Esophagus mucosa (tissue), 1 donor: ENCODE measurements at regions not wholly inside any gene's neighbourhood (a gene's known extent, or its start where the extent isn't known, plus 50 kb on each side); places are given as distances from the start of the nearest gene placed in this dataset.
A peak's percentile ranks its signal among the peaks of the same experiment; 100 is the strongest.
"Not testable (repeated sequence)": the region's sequence is repeated elsewhere in the genome, so short reads cannot be mapped to it uniquely, and the experiment has no call there.

Experiments
- ATAC-seq: fragments of 200-7000 bp; cut with Tn5 transposase; one replicate; pipeline ENCODE4 v1.9.1; 2020
- donor health status: DM: yes; HTN: yes; CAD: no.

DNA sequence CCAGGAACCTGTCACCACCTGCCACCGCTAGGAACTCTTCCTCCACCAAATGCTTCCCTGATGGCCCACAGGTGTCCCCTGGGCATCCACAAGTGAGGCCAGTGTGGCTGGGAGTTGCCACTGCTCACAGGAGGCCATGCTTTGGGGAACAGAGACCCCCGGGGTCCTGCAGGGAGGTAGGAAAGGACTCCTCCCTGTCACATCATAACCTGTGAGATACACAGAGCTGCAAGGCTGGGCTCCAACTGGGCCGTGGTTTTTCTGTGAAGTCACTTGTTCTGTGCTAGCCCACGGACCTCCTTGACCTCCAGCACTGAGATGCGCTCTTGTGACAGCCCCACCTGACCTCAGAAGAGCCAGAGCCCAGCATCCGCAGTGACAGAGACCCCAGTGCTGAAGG, 311.2 kb downstream of the C16orf95 start:
- ATAC-seq, result no peak

DNA sequence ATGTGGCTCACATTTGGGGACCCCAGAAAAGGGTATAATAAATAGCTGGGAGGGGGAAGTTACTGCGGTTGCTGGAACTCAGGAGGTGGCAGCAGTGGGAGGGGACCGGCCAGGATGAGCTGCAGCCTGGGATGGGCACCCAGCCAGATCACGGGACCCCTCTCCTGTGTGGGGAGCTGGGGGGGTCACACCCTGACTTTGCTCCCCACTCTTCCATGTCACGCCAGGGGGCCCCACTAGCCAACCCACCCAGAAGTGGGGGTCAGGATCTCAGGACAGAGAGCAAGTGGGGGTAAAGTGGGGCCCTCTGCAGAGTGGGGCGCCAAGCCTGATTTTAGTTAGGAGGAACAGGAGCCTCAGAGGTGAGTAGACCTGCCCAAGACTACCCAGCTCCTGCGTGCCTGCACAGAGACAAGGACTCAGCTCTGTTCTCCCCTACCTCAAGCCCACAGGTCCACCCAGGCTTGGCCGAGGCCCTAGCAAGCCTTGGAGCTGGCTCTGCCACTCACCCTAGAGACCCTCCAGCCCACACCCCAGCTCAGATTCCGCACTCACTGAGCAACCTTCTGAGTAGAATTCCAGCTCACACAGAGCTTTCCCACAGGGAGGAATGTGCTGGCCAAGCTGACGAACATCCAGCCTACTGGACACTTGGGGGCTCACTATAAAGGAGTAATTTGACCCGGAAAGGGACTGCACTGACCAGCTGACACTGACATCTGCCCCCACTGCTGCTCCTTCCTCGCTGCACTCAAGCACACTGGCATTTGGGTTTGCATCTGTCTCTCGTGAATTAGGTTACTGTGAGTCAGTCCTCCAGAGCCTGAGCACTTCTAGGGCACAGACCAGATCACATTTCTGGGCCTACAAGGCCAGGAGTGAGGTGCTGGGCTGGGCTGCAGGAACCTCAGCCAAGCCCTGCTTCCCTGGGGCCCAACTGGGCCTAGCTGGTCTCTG, 310.1 kb downstream of the C16orf95 start:
- ATAC-seq, result no peak

DNA sequence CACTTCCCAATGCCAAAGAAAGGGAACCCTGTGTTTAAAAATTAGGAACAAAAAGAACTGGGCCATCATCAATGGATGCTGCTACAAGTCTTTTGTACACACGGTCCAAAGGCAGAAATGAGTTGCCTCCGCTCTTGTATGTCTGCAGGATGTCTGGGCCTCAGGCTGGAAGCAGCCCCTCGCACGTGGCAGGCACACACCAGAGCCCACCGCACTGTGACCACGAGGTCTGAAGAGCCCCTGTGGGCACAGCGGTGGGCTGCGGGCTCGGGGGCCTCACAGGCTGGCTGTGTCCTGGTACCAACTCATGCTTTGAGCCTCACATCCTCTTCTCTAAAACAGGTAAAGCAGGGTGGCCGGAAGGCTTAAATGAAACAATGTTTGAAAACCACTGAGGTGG, 309.3 kb downstream of the C16orf95 start:
- ATAC-seq, result no peak

DNA sequence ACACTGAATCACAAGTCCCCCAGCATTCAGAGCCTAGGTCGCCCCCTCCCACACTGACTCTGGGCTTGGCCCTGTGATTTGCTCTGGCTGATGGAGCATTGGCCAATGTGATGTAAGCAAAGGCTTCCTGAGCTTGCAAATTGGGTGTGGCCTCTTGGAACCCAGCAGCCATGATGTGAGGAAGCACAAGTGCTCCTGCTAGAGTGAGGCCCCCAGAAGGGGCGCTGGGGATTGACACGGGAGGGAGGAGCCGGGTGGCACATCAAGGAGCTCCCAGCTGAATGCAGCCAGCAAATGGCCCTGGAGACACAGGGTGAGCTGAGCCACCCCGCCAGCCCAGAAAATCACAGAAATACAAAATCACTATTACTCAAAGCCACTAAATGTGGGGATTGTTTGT, 308.5 kb downstream of the C16orf95 start:
- no peak for ATAC-seq

DNA sequence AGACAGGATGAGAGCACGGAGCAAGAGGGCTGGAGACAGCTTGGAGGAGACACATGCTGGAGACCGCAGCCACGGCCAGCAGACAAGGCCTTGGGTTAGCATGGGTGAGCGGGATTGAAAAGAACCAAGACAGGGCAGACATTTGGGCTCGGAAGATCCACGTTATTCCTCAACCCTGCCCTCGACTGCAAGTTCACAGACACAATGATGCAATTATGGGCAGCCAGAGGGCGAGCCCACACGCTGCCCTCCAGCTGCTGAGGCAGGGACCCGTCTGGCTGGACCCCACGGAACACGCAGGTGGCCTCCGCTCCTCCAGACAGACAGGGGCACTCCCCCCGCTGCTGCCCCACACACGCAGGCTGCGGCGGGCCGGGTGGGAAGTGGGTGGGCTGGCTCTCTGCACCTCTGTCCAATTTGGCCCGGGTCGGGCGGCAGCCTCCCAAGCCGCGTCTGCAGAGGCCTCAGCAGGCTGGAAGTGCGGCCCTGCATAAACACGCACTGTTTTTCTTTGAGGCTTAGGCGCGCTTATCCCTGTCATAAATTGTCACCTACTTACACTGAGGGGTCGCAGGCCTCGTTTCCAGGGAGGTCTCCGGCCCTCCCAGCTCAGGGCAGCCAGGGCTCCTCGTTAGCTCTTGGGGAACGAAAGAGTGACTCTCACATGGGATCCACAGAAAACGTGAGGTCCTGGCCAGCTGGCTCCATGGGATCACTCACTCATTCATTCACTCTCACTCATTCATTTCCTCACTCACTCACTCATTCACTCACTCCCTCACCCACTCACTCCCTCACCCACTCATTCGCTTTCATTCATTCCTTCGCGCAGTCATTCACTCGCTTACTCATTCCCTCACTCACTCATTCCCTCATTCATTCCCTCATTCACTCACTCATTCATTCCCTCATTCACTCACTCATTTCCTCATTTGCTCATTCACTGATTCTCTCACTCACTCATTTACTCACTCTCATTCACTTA, 303.9 kb downstream of the C16orf95 start:
- ATAC-seq, result no peak

DNA sequence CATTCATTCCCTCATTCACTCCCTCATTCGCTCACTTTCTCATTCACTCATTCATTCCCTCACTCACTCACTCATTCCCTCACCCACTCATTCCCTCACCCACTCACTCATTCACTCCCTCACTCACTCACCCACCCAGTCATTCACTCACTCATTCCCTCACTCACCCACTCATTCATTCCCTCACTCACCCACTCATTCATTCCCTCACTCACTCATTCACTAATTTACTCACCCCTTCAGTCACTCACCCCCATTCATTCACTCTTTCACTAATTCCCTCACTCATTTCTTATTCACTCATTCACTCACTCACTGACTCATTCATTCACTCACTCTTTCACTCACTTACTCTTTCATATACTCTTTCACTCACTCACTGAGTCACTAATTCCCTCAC, 303.1 kb downstream of the C16orf95 start:
- no peak for ATAC-seq

DNA sequence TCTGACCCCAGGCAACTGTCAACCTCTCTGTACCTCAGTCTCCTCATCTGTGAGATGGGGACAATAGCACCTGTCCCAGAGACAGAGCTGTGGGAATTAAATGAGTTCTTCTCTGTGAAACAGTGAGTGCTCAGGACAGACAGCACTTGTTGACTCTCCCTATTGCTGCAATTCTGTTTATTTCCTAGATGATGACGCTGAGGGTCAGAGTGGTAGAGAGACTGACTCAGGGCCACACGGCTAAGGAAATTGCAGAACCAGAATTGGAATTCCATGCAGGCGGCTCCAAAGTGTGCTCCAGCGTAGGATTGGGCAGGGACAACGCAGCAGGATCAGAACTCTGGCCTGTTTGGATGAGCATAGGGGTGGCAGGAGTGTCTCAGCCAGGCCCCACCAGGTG, 302.2 kb downstream of the C16orf95 start:
- ATAC-seq, result no peak

DNA sequence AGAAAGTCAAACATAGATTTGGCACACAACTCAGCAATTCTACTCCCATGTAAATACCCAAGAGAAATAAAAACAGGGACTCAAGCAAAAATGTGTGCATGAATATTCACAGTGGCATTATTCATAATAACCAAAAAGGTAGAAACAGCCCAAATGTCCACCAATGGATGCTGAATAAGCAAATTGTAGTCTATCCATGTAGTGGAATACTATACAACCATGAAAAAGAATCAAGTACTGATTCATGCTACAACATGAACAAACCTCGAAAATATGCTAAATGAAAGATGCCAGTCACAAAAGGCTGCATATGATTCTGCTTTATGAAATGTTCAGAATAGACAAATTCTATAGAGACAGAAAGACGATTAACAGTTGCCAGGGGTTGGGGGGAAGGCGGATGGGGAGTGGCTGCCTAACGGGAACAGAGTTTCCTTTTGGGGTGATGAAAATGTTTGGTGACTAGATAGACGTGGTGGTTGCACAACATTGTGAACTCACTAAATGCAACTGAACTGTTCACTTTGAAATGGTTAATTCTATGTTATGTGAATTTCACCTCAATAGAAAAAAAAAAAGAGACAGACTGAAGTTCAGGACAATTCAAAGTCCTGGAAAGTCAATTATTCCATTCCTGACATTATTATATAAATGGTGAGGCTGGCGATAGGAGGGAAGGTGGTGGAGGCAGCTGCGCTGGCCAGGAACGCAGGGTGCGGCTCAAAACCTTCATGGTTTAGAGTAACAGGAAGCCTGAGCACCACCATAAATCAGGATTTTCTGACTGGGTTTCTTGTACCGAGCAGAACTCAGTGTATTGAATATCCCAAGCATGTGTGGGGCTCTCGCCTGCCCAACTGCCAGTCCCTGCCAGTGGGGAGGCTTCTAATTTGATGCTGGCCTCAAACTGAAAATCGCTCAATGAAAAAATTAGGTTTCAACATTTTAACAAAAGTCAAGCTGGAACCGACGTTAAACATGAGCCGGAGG, 300.9 kb downstream of the C16orf95 start:
- ATAC-seq, result no peak

DNA sequence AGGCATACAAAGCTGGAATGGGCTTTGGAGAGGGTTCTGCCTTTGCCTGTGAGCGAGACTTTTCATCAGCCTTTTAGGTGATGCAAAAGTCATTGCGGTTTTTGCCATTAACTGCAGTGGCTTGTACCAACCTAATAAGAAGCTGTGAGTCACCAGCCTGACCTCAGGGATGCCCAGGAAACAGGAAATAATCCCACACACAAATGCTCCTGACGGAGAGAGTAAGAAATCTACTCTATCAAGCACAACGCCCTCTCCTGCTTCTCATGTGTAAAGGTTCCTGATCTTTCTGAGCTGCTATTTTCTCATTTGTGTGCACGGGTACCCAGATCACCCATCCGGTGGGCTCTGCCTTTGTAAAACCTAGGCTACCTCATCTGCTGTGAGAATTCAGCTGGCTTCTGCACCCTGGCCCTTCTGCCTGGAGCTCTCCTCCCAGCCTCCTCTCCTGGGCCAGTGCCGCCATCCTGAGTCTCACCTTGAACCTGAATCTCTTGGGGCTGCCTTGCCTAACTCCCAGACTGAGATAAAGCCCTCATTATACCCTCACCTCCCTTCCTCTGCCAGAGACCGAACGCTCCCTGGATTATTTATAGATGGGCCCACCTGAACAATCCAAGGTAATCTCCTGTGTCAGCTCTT, 299.7 kb downstream of the C16orf95 start:
- ATAC-seq, result peak; percentile 86

DNA sequence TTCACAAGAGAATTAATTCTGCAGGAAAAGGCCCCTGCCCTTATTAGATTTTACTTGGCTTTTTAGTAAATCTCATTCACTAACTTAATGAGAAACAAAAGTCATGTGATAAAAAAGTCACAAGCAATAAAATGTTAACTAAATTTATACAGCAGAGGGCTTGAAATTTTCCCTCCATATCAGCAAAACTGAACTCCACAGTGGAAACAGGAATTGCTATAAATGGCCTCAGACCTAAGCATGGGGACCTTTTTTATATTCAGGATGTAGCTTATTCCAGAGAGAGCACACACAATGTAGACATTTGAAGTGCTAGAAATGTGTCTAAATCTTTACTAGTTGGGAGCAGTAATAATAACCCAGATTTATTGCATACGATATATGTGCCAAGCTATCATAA, 291.5 kb downstream of the C16orf95 start:
- no peak for ATAC-seq

DNA sequence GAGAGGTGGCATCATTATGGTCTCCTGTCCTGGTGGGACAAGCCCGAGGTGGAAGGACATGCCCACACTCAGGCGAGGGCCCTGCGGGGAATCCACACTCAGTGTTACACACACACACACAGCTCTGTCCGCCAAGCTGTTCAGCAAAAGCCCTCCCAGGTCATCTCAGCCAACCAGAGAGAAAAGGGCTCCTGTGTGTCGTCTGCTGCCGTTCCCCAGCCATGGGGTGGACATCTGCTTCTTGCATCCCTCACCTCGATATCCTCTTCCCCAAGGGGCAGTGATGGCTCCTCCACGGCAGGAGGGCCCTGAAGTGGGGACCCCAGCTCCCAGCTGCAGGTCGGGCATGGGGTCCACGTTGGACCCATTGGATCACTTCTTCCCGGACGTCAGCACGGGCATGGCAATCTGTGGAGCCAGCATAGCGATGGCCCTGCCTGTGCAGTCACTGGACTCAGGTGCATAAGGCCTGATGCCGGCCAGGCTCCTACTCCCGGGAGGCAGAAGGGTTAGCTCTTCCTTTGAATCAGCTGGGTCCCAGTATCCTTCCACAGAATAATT, 290.1 kb downstream of the C16orf95 start:
- no peak for ATAC-seq

DNA sequence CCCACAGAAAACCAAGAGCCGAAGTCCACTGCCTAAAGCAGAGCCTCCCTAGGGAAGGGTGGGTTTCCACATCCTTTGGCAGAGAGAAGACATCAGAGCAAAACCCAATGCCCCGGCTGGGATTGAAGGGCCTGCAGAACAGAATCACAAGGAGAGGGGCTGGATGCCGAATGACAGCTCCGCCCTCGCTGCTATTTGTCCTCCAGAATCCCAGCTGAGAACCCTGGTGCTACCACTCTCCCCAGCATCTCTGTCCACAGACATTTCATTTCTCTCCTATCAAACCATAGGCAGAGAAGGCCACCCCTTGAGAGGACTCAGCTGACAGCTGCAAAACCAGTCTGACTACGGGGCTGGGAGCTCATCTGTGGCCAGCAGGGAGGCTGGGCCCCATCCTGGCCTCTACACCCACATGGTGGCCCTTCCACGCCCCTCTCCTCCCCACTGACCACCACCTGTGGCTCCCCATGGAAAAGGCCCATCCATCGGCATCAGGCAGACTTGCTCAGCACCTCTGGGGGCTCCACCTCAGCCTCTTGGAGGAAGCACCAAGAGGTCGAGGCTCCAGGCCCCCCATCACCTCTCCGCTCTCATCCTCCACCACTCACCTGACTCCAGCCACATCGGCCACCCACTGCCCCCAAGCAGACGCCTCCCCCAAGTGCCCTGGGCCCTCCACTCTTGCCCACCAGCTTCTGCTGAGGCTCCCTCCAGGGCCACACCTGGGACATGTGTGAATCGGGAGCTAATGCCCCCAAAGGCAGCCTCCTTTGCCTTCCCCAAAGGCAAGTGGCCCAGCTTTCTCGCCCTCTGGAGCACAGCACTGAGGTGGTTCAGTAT, 288.5 kb downstream of the C16orf95 start:
- ATAC-seq, result no peak

DNA sequence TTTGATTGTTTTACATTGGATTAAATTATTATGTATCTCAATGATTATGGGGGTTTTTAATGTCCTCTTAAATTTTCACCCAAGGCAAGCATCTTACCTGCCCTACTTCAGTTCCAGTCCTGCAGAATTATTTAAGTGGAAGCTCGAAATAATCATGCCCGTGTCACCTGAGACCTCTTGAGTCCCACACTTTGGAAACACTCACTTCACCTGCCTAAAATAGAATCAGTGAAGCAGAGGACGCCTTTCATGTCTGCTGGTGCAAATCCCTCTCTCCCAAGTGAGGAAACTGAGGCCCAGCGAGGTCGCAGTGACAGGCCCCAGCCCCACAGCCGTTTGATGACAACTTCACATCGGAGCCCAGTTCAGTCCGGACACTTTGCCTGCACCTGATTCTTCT, 284.6 kb downstream of the C16orf95 start:
- no peak for ATAC-seq

DNA sequence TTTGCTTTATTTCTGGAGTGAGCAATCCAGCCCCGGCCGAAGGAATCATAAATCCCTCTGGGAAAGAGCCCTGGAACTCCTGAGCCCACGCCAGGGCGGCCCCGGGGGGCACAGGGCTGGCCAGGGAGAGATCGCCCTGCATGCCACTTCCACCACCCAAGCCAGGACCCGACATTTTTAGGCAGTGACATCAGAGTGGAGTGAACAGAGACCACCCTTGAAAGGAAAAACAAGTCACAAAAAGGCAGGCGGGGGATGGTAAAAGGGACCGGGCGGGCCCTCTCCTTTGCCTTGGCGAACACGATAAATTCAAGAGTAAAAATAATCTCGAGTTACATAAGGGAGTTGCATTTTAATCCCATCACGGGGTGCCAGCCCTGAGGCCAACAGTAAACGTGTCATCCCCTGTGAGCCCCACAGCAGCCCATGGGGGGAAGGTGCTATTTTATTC, 284.1 kb downstream of the C16orf95 start:
- no peak for ATAC-seq

DNA sequence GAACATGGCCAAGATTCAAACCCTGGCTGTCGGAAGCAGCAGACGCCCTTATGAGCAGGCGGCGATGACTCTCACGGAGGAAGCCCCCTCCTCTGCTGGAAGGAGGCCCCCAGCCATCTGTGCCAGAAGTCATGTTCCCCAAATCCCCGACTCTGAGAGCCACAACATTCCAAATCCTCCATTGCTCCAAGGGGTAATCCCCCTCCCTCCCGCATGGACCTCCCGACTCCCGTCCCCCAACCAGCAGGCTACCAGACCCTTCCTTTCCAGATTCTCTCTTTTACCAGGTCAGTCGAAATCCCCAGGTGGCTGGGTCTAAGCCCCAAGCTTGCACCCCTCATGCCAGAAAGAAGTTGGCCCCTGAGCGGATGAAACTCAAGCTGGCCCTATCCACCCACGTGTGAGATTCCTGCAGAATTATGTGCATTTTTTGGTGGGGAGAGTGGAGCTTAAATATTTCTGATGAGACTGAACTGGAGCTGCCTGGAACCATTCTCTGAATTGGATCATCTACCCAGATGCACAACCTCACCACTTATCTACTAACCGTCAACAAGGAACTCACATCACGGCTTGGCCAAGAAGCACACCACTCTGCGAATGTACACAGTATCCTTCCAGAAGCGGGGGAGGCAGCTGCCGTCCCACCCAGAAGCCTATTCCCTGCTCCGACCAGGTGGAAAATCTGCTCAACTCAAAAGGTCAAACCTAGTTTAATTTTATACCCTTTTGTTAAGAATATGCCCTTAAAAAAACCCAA, 283.5 kb downstream of the C16orf95 start:
- no peak for ATAC-seq

DNA sequence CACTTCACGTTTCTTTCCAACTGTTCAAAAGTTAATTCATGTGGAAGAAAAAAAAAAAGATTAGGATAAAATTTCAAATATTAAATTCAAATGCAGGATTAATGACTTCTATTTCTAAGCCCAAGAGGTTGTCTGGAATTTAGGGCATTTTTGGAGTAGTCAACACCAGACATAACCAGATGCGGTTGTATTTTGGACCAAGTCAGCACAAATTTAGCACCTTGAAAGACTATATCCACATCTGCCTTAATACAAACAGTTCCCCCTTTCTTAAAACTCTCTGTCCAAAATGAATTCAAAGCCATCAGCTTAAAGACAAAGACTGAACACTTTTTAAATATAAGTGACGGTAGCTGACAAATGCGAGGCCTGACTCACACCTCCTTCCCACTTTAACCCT, 282.9 kb downstream of the C16orf95 start:
- no peak for ATAC-seq

DNA sequence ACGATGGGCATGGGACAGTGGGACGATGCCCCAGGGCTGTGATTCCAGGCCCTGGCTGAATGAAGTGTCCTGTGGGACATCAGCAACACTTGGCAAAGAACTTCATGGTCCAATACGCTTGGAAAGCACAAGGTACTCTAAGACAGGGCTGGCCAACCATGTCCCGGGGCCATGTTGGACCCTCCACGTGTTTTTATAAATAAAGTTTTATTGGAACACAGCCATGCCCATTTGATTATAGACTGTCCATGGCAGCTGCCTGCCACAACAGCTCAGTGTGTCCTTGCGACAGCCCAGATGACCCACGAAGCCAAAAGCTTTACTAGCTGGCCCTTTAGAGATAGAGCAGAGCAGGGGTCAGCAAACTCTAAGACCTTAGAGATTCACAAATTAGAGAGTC, 282.1 kb downstream of the C16orf95 start:
- no peak for ATAC-seq

DNA sequence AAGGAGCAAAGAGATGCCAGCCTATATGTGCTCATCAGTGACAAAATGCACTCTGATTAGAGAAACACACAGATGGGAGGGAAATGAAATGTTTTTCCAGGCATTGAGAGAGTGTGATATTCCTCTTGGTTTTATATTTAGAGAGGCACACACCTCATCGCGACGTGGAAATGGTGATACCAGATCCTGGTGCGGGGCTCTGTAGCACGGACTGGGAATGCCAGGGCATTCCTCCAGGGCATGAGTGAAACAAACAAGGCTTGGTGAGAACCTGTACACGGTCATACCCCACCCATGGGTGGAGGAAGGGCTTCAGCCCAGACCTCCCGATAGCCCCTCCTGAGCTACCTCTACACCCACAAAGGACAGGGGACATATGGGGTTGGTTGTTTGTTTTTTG, 280.2 kb downstream of the C16orf95 start:
- ATAC-seq, result no peak

DNA sequence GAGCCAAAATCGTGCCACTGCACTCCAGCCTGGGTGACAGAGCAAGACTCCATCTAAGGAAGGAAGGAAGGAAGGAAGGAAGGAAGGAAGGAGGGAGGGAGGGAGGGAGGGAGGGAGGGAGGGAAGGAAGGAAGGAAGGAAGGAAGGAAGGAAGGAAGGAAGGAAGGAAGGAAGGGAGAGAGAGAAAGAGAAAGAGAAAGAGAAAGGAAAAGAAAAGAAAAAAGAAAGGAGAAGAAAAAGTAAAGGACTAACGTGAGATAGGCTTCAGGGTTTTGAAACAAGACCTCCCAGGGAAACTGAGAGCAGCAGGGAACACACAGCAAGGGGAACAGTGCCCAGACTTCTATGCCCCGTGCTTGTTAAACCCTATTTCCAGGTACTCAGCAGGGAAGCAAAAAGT, 278.7 kb downstream of the C16orf95 start:
- ATAC-seq, result not testable (repeated sequence)
